BE2C (cell line): ENCODE measurements at regions not wholly inside any gene's neighbourhood (a gene's known extent, or its start where the extent isn't known, plus 50 kb on each side); places are given as distances from the start of the nearest gene placed in this dataset.

ENCODE experiments used
- DNase-seq: peaks from one replicate; pipeline ENCODE4 v3.0.0-alpha.2; 2020
- H3K27me3 ChIP-seq: fragments of 250-450 bp; sonication (Bioruptor Pico); 2 replicates; pipeline ENCODE4 v1.5.1; 2020; ENCODE audit warnings: mild to moderate bottlenecking
- H3K36me3 ChIP-seq: fragments of 250-450 bp; sonication (Bioruptor Pico); 2 replicates; pipeline ENCODE4 v1.5.1; 2020; ENCODE audit warnings: mild to moderate bottlenecking
- H3K4me1 ChIP-seq: fragments of 250-450 bp; sonication (Bioruptor Pico); 2 replicates; pipeline ENCODE4 v1.5.1; 2020
- H3K4me3 ChIP-seq: 2 replicates; pipeline ENCODE4 v1.5.1; 2011; ENCODE audit warnings: low read depth, low read length
- H3K9me3 ChIP-seq: fragments of 250-450 bp; sonication (Bioruptor Pico); 2 replicates; pipeline ENCODE4 v1.5.1; 2020
- TF ChIP-seq, protein P1 (sequence below): IDR thresholded peaks from 2 replicates; pipeline ENCODE4 v1.5.1; 2012; ENCODE audit warnings: mild to moderate bottlenecking, low read depth, low read length

DNA sequence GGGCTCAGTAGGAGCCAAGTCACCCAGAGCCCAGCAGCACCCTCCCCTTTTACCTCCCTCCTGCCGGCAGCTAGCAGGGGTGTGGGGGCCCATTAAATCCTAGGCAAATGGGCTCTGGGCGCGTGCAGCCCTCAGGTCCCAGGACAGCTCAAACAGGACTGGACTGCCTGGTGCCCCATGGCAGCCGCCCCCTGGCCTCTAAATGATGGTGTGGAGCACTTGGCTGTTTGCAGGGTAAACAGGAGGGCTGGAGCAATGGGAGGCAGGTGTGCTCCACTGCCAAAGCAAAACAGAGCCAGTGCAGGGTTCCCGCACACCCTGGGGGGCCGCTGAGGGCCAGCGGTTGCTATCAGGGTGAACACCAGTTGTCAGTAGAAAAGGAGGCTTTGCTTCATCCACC lies 55.9 kb upstream of the C5orf58 start:
- Histone ChIP-seq H3K27me3 (no peaks in the 10 kb centered on the region), H3K36me3 (no peaks in the 10 kb centered on the region), H3K4me1 (no peaks in the 10 kb centered on the region), H3K4me3 (no peak overlapping the region), H3K9me3 (no peaks in the 10 kb centered on the region)
- TF ChIP-seq, protein P1, sequence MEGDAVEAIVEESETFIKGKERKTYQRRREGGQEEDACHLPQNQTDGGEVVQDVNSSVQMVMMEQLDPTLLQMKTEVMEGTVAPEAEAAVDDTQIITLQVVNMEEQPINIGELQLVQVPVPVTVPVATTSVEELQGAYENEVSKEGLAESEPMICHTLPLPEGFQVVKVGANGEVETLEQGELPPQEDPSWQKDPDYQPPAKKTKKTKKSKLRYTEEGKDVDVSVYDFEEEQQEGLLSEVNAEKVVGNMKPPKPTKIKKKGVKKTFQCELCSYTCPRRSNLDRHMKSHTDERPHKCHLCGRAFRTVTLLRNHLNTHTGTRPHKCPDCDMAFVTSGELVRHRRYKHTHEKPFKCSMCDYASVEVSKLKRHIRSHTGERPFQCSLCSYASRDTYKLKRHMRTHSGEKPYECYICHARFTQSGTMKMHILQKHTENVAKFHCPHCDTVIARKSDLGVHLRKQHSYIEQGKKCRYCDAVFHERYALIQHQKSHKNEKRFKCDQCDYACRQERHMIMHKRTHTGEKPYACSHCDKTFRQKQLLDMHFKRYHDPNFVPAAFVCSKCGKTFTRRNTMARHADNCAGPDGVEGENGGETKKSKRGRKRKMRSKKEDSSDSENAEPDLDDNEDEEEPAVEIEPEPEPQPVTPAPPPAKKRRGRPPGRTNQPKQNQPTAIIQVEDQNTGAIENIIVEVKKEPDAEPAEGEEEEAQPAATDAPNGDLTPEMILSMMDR = no peak
- no peak for DNase-seq

DNA sequence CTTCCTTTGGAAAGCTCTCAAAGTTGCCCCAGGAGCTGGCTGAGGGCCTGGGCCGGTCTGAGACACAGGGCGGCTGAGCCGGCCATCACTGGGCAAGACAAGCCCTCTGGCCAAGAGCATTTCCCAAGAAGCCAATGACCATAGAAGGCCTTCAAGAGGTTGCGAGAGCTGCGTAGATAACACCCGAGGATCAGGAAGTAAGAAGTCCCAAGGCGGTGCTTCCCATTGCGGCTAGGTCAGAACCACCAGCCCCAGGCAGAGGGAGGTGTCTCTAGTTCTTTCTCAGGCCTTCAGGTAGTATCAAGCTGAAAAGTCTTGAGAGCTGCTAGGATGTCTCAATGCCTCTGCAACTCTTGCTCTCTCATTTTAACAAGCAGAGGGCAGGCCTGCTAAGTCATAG lies 54.0 kb upstream of the C5orf58 start:
- DNase-seq = no peak
- Histone ChIP-seq H3K36me3 (no peaks in the 10 kb centered on the region), H3K4me3 (no peak overlapping the region), H3K4me1 (no peaks in the 10 kb centered on the region), H3K27me3 (no peaks in the 10 kb centered on the region), H3K9me3 (no peaks in the 10 kb centered on the region)
- TF ChIP-seq, protein P1 = no peak

DNA sequence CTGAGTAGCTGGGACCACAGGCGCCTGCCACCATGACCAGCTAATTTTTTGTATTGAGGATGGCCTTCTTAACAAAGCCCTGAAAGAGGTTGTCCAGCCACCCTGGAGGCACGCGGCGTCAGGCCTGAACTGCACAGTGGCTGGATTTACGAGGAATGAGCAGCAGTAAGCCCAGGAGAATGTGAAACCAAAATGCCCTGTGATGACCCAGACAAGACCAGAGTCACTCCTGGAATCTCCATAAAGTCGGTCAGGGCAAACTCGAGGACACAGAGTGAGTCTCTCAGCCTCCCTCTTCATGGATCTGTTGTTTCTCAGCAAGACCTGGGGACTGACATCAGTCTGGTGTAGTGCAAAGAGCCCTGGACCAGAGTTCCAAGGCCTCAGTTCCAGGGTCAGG lies 53.2 kb upstream of the C5orf58 start:
- Histone ChIP-seq H3K36me3 (no peaks in the 10 kb centered on the region), H3K4me3 (no peak overlapping the region), H3K9me3 (no peaks in the 10 kb centered on the region), H3K27me3 (no peaks in the 10 kb centered on the region), H3K4me1 (no peaks in the 10 kb centered on the region)
- TF ChIP-seq, protein P1 = no peak
- no peak for DNase-seq

DNA sequence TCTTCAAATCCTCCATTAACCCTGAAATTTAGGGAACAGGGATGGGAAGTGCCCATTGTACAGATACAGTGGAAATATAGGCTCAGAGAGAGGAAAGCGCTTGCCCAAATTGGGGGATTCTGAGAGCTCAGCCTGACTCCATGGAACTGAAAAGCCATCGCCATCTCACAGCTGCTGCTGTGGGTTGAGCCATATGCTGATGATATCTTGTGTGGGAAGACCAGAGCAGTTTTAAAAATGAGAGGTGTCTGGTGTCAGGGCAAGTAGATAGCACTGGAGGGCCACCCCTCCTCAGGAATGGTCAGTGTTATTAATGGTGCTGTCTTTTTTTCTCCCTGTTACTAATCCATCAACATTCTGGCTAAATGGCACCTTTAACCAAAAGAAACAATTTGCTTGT lies 50.9 kb upstream of the C5orf58 start:
- Histone ChIP-seq H3K27me3 (no peaks in the 10 kb centered on the region), H3K9me3 (no peaks in the 10 kb centered on the region), H3K4me3 (no peak overlapping the region), H3K4me1 (no peaks in the 10 kb centered on the region), H3K36me3 (no peaks in the 10 kb centered on the region)
- TF ChIP-seq, protein P1 = no peak
- peak; percentile 32 for DNase-seq

DNA sequence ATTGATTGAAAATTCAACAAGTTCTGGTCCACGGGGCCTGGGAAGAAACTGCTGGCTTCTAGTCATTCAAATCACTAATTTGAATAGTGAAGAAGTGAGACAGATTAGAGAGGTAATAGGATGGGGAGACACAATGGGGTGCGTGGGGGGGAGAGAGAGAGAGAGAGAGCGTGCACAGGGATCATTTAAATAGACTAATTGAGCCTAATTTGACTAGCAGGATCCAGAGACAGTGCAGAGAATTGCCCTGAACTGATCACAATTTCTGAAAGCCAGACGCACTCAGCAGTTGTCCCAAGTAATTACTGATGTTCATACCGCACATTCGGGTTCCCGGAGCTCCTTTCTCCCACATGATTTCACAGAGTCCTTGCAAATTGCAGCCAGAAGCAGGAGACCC lies 50.3 kb upstream of the C5orf58 start:
- Histone ChIP-seq H3K4me1 (no peaks in the 10 kb centered on the region), H3K36me3 (no peaks in the 10 kb centered on the region), H3K9me3 (no peaks in the 10 kb centered on the region), H3K27me3 (no peaks in the 10 kb centered on the region; the same call in 1 of the 2 replicates), H3K4me3 (no peak overlapping the region)
- DNase-seq = no peak
- TF ChIP-seq, protein P1 = no peak
